Spleen (tissue), 11 donors: ENCODE measurements at regions not wholly inside any gene's neighbourhood (a gene's known extent, or its start where the extent isn't known, plus 50 kb on each side); places are given as distances from the start of the nearest gene placed in this dataset.

Experiments
- DNase-seq: peaks from one replicate; pipeline ENCODE4 v3.0.0-alpha.2; 2020
- H3K27ac ChIP-seq, 8 donors: fragments of 200-600 bp; sonication (generic) in 7 of 8; 1 replicate in 4 of 8; 2 replicates in 4 of 8; pipeline versions ENCODE4 v1.5.0 to v1.8.0; 2016 to 2021; ENCODE audit warnings: inconsistent platforms in 4 of 8, mild to moderate bottlenecking in 4 of 8, moderate library complexity in 1 of 8
- H3K27me3 ChIP-seq, 7 donors: fragments of 200-600 bp; sonication (generic) in 6 of 7; replicated peaks in 1 of 7; 1 replicate in 4 of 7; 2 replicates in 3 of 7; pipeline versions ENCODE4 v1.5.0 to v1.8.0; 2016 to 2021; ENCODE audit warnings: inconsistent platforms in 3 of 7, mild to moderate bottlenecking in 1 of 7
- H3K36me3 ChIP-seq, 6 donors: fragments of 200-600 bp; sonication (generic) in 5 of 6; 1 replicate in 4 of 6; 2 replicates in 2 of 6; pipeline versions ENCODE4 v1.5.0 to v1.8.0; 2016 to 2021; ENCODE audit warnings: inconsistent platforms in 2 of 6
- H3K4me1 ChIP-seq, 6 donors: fragments of 200-600 bp; sonication (generic) in 5 of 6; 1 replicate in 3 of 6; 2 replicates in 3 of 6; pipeline versions ENCODE4 v1.5.0 to v1.8.0; 2016 to 2021; ENCODE audit warnings: inconsistent platforms in 3 of 6
- H3K4me3 ChIP-seq, 8 donors: fragments of 200-600 bp; sonication (generic) in 7 of 8; 1 replicate in 4 of 8; 2 replicates in 4 of 8; pipeline versions ENCODE4 v1.5.0 to v1.8.0; 2016 to 2021; ENCODE audit warnings: inconsistent platforms in 4 of 8, mild to moderate bottlenecking in 4 of 8, moderate library complexity in 2 of 8
- H3K9me3 ChIP-seq, 8 donors: fragments of 200-600 bp; sonication (generic) in 7 of 8; 1 replicate in 4 of 8; 2 replicates in 4 of 8; pipeline versions ENCODE4 v1.5.0 to v1.8.0; 2016 to 2021; ENCODE audit warnings: inconsistent platforms in 4 of 8
- CTCF ChIP-seq, 11 experiments: fragments of 200-600 bp in 7 of 11; fragments of 450-650 bp in 4 of 11; sonication (generic) in 4 of 11; IDR thresholded peaks in 8 of 11; conservative IDR thresholded peaks in 3 of 11; 1 replicate in 7 of 11; 2 replicates in 4 of 11; pipeline versions ENCODE4 v1.4.0 to v1.8.0; 2016 to 2021; ENCODE audit warnings: antibody characterized with exemption in 11 of 11, inconsistent platforms in 4 of 11, mild to moderate bottlenecking in 1 of 11
- POLR2A ChIP-seq, 3 donors: fragments of 450-650 bp; IDR thresholded peaks; one replicate each; pipeline ENCODE4 v1.5.1; 2017; ENCODE audit warnings: antibody characterized with exemption in 3 of 3, mild to moderate bottlenecking in 1 of 3
- POLR2AphosphoS5 ChIP-seq, 3 donors: sonication (generic); formaldehyde crosslinking; IDR thresholded peaks; one replicate each; pipeline ENCODE4 v1.5.1; 2017; ENCODE audit warnings: antibody characterized with exemption in 3 of 3
- WGBS, 5 donors: extraction: QIAGEN DNeasy Blood & Tissue Kit in 3 of 5; methylation state at CpG; one replicate each; pipeline versions ENCODE4 v1.1.5 to v1.1.7; 2013 to 2018; 5-methylcytosine and 5-hydroxymethylcytosine counted together
- intact Hi-C: fragments of 100-400 bp; cut with DNase I; formaldehyde crosslinking; loops from one replicate; pipeline ENCODE4 v1.15.0; 2023; ENCODE audit warnings: low total_unique reads
- donor health status: healthy with polysubstance abuse.
- donor health status: DM: no; HTN: no; CAD: no; lungs with moderate emphysema.
- donor health status: DM: no; HTN: no; CAD: no.
- donor health status: Bipolar disorder and iron deficiency.
- donor health status: healthy.
- donor health status: DM: no; HTN: no; CAD: no.
- donor health status: DM: yes; HTN: yes; CAD: no.

DNA sequence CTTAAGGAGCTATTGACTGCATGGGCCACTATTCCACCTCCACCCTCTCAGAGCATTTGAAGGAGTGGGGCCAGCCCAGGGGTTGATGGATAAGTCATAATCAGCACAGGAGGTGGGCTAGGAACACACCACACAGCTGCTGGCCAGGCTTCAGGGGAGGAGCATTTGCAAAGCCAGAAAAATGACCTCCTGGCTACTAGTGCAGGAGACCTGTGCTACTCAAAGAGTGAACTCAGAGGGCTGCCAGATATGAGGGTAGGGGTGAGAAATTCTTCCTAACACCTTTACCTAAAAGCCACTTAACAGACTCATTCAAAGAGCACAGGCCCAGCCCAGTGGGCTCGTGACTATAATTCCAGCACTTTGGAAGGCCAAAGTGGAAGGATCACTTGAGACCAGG is 210.8 kb downstream of the TBXT start:
- Histone ChIP-seq H3K4me3 (no peak overlapping the region), H3K4me1 (no peaks in the 10 kb centered on the region), H3K27me3 (no peaks in the 10 kb centered on the region), H3K9me3 (no peaks in the 10 kb centered on the region), H3K36me3 (no peaks in the 10 kb centered on the region), H3K27ac (no peak overlapping the region)
- DNase-seq: no peak
- intact Hi-C loops: no loop called here
- 45 to 67% (median 65%) methylated on average over 1 of the region's 1 CpG for WGBS, 5 donors
- TF ChIP-seq CTCF (IDR thresholded peaks at IDR 0.05 in 8 of 11, conservative IDR thresholded peaks at IDR 0.05 in 3 of 11) (no peak), POLR2AphosphoS5 (IDR thresholded peaks at IDR 0.05) (no peak)

DNA sequence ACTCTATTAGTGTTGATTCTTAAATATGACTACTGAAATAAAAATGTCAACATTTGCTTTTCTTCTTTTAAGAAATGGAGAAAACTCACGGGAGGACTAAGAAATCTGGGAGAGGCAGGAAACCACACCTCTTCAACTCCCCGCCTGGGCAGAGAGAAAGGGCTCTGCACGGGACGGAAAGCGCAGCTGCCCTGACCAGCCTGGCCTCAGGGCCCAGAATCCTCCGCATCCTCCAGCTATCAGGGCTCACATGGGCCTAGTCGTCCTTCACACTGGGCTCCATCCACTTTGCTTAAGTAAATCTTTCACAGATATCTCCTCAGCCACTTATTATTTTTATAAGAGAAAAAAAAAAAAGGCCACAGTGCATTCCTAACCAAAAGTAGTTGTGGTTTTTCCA is 215.1 kb downstream of the TBXT start:
- no peak overlapping the region for H3K27ac ChIP-seq
- intact Hi-C loops: no loop called here
- H3K4me3 ChIP-seq: no peak overlapping the region
- WGBS, 5 donors: 55 to 72% (median 60%) methylated on average over 7 of the region's 7 CpGs
- no peak for DNase-seq
- no peaks in the 10 kb centered on the region for H3K9me3 ChIP-seq
- H3K4me1 ChIP-seq: no peaks in the 10 kb centered on the region
- H3K36me3 ChIP-seq: no peaks in the 10 kb centered on the region
- H3K27me3 ChIP-seq: peaks cover 0 to 6% (median 0%) of the 10 kb centered on the region in 7 donors
- no peak for TF ChIP-seq POLR2A (IDR thresholded peaks at IDR 0.05)
- no peak for TF ChIP-seq CTCF (IDR thresholded peaks at IDR 0.05 in 8 of 11, conservative IDR thresholded peaks at IDR 0.05 in 3 of 11)
- no peak for TF ChIP-seq POLR2AphosphoS5 (IDR thresholded peaks at IDR 0.05)

- Histone ChIP-seq H3K4me3 (no peak overlapping the region), H3K27ac (no peak overlapping the region), H3K36me3 (no peaks in the 10 kb centered on the region), H3K9me3 (no peaks in the 10 kb centered on the region), H3K4me1 (no peaks in the 10 kb centered on the region), H3K27me3 (peaks cover 0 to 6% (median 0%) of the 10 kb centered on the region in 7 donors)
- intact Hi-C loops: no loop called here
- no peak for DNase-seq
- WGBS, 5 donors: 78 to 93% (median 86%) methylated on average over 5 to 6 of the region's 6 CpGs
- TF ChIP-seq POLR2AphosphoS5 (IDR thresholded peaks at IDR 0.05) (no peak), POLR2A (IDR thresholded peaks at IDR 0.05) (no peak), CTCF (IDR thresholded peaks at IDR 0.05 in 8 of 11, conservative IDR thresholded peaks at IDR 0.05 in 3 of 11) (no peak)
Measured at GRCh38 chr6:165950316-165950715, 217.3 kb downstream of the TBXT start.

DNA sequence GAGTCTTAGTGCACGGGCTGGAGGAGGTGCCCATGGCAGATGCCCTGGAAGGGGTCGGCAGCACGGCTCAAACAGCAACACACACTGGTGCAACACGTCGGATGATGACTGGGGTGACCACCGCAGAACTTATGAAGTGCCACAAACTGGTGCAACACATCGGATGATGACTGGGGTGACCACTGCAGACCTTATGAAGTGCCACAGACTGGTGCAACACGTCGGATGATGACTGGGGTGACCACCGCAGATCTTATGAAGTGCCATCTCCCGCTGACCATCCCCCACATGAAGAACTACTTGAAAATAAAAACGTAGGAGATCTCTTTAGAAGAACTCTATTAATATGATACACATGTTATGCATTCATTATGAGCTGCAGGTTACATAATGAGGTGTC is 218.3 kb downstream of the TBXT start:
- TF ChIP-seq POLR2A (IDR thresholded peaks at IDR 0.05): no peak
- no peak for TF ChIP-seq POLR2AphosphoS5 (IDR thresholded peaks at IDR 0.05)
- no peak for TF ChIP-seq CTCF (IDR thresholded peaks at IDR 0.05 in 8 of 11, conservative IDR thresholded peaks at IDR 0.05 in 3 of 11)
- Histone ChIP-seq H3K27me3 (peaks cover 0 to 6% (median 0%) of the 10 kb centered on the region in 7 donors), H3K4me1 (no peaks in the 10 kb centered on the region), H3K4me3 (no peak overlapping the region), H3K27ac (no peak overlapping the region), H3K36me3 (no peaks in the 10 kb centered on the region), H3K9me3 (peaks cover 0 to under 1% (median 0%) of the 10 kb centered on the region in 8 donors)
- no peak for DNase-seq
- 83 to 90% (median 88%) methylated on average over 12 of the region's 12 CpGs for WGBS, 5 donors
- intact Hi-C loops: no loop called here
